GM19239 (cell line): ENCODE measurements at regions not wholly inside any gene's neighbourhood (a gene's known extent, or its start where the extent isn't known, plus 50 kb on each side); places are given as distances from the start of the nearest gene placed in this dataset.
A peak's percentile ranks its signal among the peaks of the same experiment; 100 is the strongest.

Experiments
- DNase-seq: peaks from one replicate; pipeline ENCODE4 v3.0.0; 2011; ENCODE audit warnings: low spot score; ENCODE audit not compliant: insufficient read length
- FAIRE-seq: peaks from 2 replicates; lab custom pipeline; 2011; peaks lifted over from hg19 to GRCh38; lab: Jason Lieb, UNC

GRCh38 chr6:133159255-133159795 lies 81.8 kb upstream of the EYA4 start:
- FAIRE-seq = no peak

GRCh38 chr6:133160536-133160935 lies 80.6 kb upstream of the EYA4 start:
- DNase-seq = no peak
- no peak for FAIRE-seq

More at GRCh38 chr6:133159255-133159795, 81.8 kb upstream of the EYA4 start:
- DNase-seq = no peak

- FAIRE-seq (no peak), DNase-seq (no peak)
Measured at GRCh38 chr6:133165235-133165634, 75.9 kb upstream of the EYA4 start.

- DNase-seq (no peak), FAIRE-seq (no peak)
Measured at GRCh38 chr6:133166766-133167165, 74.4 kb upstream of the EYA4 start.

- no peak for DNase-seq
Measured at GRCh38 chr6:133169901-133170300, 71.3 kb upstream of the EYA4 start.

GRCh38 chr6:133170602-133171001 lies 70.6 kb upstream of the EYA4 start:
- DNase-seq (no peak), FAIRE-seq (no peak)

More at GRCh38 chr6:133169901-133170300, 71.3 kb upstream of the EYA4 start:
- no peak for FAIRE-seq

GRCh38 chr6:133171989-133172604 lies 69.1 kb upstream of the EYA4 start:
- DNase-seq (no peak), FAIRE-seq (no peak)

- DNase-seq (no peak), FAIRE-seq (no peak)
Measured at GRCh38 chr6:133173276-133173675, 67.9 kb upstream of the EYA4 start.

GRCh38 chr6:133179481-133179880 lies 61.7 kb upstream of the EYA4 start:
- DNase-seq (no peak), FAIRE-seq (no peak)

GRCh38 chr6:133183691-133184090 lies 57.5 kb upstream of the EYA4 start:
- no peak for FAIRE-seq
- no peak for DNase-seq

GRCh38 chr6:133184798-133185372 lies 56.3 kb upstream of the EYA4 start:
- DNase-seq (no peak), FAIRE-seq (peak; percentile 81)

- DNase-seq (no peak), FAIRE-seq (no peak)
Measured at GRCh38 chr6:133185731-133186130, 55.4 kb upstream of the EYA4 start.

- FAIRE-seq = no peak
- DNase-seq = no peak
Measured at GRCh38 chr6:133187114-133187513, 54.0 kb upstream of the EYA4 start.

GRCh38 chr6:133187657-133188453 lies 53.3 kb upstream of the EYA4 start:
- DNase-seq (no peak), FAIRE-seq (no peak)

GRCh38 chr6:133190912-133191311 lies 50.2 kb upstream of the EYA4 start:
- DNase-seq (no peak), FAIRE-seq (no peak)

GRCh38 chr6:133191323-133191722 lies 49.8 kb upstream of the EYA4 start:
- no peak for DNase-seq
- no peak for FAIRE-seq
